ENCODE measurements at regions not wholly inside any gene's neighbourhood (a gene's known extent, or its start where the extent isn't known, plus 50 kb on each side); places are given as distances from the start of the nearest gene placed in this dataset.

DNA sequence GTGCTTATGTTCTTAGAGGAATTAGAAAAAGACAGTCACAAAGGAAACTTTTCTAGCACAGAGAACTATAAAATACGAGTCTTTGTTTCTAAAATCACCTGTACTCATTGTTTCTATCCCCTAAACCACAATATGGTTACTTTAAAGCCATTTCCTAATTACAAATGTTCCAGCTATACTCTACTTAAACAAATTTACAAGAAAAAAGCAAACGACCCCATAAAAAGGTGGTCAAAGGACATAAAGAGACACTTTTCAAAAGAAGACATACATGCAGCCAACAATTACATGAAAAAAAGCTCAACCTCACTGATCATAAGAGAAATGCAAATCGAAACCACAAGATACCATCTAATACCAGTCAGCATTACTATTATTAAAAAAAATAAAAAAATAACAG is 447.3 kb downstream of the RAB28 start:
- TF ChIP-seq, protein P1, sequence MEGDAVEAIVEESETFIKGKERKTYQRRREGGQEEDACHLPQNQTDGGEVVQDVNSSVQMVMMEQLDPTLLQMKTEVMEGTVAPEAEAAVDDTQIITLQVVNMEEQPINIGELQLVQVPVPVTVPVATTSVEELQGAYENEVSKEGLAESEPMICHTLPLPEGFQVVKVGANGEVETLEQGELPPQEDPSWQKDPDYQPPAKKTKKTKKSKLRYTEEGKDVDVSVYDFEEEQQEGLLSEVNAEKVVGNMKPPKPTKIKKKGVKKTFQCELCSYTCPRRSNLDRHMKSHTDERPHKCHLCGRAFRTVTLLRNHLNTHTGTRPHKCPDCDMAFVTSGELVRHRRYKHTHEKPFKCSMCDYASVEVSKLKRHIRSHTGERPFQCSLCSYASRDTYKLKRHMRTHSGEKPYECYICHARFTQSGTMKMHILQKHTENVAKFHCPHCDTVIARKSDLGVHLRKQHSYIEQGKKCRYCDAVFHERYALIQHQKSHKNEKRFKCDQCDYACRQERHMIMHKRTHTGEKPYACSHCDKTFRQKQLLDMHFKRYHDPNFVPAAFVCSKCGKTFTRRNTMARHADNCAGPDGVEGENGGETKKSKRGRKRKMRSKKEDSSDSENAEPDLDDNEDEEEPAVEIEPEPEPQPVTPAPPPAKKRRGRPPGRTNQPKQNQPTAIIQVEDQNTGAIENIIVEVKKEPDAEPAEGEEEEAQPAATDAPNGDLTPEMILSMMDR (IDR thresholded peaks at IDR 0.05; ENCODE audit: low read depth, low read length, missing control alignments), result no peak
- DNase-seq (ENCODE audit: extremely low read depth, low read depth), result no peak
- no peak overlapping the region for H3K4me3 ChIP-seq (replicated peaks; ENCODE audit: low read depth, low read length)

DNA sequence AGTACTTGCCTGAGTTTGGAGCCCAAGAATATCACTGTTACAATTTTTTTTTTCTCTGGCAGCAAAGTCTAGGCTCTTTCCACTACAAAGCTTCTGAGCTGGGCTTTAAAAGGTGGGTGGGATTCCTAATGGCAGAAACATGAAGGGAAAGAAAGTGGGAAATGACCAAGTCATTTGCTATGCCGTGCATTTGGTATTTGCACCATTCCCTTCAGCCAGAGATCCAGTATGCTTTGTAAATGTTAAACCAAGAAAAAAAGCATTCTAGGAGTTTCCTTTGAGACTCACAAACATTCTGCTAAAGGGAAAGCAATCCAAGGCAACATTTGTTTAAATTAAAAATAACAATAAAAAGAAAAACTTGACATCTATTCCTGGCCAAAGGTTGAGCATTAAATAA is 451.2 kb downstream of the RAB28 start:
- no peak overlapping the region for H3K4me3 ChIP-seq (replicated peaks; ENCODE audit: low read depth, low read length)
- TF ChIP-seq, protein P1 (IDR thresholded peaks at IDR 0.05; ENCODE audit: low read depth, low read length, missing control alignments), result no peak
- no peak for DNase-seq (ENCODE audit: extremely low read depth, low read depth)

DNA sequence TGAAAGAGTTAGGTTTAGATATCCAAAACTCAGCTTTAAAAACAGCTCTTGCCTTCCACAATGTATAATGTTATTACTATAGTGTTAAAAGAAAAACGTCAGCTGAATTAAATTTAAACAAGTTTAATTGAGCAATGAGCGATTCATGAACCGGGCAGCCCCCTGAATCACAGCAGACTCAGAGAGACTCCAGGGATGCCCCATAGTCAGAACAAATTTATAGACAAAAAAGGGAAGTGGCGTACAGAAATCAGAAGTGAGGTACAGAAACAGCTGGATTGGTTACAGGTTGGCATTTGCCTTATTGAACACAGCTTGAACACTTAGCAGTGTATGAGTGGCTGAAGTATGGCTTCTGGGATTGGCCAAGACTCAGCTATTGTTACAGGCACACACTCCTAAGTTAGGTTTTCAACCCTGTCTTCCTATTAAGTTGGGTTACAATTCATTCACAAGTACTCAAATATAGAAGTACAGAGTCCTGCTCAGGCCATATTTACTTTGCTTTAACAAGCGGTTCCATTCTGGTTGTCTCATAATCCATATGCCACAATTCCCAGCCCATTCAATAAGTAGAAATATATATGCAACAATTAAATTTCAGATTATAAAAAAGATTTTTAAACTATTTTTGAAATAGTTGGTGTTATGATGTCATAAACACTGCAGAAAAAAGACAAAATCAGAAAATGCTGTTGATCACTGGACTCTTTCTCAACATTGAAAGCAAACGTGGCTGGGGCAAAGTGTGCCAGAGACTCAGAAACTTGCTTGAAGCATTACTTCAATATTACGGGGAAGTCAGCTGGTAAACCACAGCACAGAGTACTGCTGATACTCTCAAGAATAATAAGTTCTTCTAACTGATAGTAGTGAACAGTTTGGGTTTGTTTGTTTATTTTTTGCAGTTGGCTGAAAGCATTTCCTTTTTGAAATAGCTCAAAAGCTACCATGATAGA is 459.7 kb downstream of the RAB28 start:
- no peak overlapping the region for H3K4me3 ChIP-seq (replicated peaks; ENCODE audit: low read depth, low read length)
- TF ChIP-seq, protein P1 (IDR thresholded peaks at IDR 0.05; ENCODE audit: low read depth, low read length, missing control alignments), result no peak
- DNase-seq (ENCODE audit: extremely low read depth, low read depth), result no peak

DNA sequence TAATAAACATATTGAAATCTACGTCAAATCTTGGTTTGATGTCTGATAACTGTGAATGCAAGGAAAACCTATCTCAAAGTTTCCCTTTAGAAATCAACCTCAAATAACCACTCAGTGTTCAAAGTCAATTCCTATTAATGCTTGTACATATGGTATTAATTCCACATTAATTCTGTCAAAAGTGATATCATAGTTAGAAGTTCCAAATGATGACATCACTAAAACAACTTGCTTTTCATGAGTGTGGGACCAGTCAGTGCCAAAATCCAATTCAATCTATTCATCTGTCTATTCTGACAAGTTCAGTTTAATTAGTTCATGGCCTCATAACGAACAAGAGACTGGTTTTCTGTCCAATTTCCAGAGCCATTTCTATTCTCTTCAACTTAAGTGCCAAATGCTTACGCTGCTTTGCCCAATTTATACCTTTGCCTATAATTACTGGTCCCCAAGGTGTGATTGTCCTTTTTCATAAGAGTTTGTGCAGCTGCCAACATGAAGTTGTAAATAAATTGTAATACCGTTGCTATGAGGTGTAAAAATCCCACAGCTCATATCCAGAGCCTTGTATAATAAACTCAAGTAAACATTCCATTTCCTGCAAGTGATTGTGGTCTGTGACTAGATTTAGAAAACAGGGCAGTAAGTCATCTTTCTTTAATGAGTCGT is 476.2 kb downstream of the RAB28 start:
- TF ChIP-seq, protein P1 (IDR thresholded peaks at IDR 0.05; ENCODE audit: low read depth, low read length, missing control alignments), result no peak
- H3K4me3 ChIP-seq (replicated peaks; ENCODE audit: low read depth, low read length), result no peak overlapping the region
- DNase-seq (ENCODE audit: extremely low read depth, low read depth), result no peak

DNA sequence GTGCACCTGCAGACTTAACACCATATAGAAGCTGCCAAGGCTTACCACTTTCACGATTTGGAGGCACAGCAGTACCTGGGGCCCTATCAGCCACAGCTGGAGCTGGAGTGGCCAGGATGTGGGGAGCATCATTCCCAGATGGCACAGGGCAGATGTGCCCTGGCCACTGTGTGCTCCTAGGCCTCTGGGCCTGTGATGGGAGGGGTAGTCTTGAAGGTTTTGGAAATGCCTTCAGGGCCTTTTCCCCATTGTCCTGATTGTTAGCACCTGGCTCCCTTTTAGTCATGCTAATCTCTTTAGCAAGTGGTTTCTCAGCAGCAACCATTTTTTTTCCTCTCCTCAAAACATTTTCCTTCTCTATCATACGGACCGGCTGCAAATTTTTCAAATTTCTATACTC is 490.2 kb downstream of the RAB28 start:
- TF ChIP-seq, protein P1 (IDR thresholded peaks at IDR 0.05; ENCODE audit: low read depth, low read length, missing control alignments), result no peak
- no peak overlapping the region for H3K4me3 ChIP-seq (replicated peaks; ENCODE audit: low read depth, low read length)
- no peak for DNase-seq (ENCODE audit: extremely low read depth, low read depth)

DNA sequence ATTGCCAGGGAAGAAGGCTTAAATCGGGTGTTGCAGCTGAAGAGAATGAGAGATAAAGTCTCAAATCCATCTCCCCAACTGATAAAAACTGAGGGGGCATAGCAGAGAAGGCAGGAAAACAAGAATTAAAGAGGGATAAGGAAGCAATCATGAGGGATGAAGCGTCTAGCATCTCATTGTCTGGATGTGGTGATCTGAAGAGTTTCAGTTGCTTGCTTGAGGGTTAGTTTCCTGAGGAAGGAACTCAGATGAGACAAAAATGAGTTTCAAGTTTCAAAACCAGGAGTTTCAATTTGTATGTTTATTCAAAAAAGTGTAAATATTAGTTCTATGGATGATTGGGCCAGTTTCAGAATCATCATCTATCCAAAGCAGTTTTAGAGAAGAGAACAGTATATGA is 496.9 kb downstream of the RAB28 start:
- no peak for DNase-seq (ENCODE audit: extremely low read depth, low read depth)
- TF ChIP-seq, protein P1 (IDR thresholded peaks at IDR 0.05; ENCODE audit: low read depth, low read length, missing control alignments), result no peak
- H3K4me3 ChIP-seq (replicated peaks; ENCODE audit: low read depth, low read length), result no peak overlapping the region

Data from HFF-Myc (cell line).